ENCODE measurements at regions not wholly inside any gene's neighbourhood (a gene's known extent, or its start where the extent isn't known, plus 50 kb on each side); places are given as distances from the start of the nearest gene placed in this dataset.

DNA sequence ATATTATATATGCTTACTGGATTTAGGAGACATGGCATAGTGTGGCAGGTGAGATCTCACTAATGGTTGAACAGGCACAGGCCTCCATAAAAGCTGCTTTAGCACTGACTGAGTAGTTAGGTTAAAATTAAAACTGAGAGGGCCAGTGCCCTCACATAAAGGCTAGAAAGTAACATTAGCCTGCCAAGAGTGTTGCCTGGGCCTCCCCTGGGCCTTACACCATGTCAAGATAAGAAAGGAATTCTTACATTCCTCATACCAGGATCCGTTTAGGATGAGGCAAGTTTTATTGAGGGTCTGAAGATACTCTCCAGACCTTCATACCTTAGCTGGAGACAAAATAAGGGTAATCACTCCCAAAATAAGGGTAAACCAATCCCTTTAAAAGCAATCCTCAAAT lies 1011.8 kb downstream of the PLA2G4A start:
- TF ChIP-seq EP300 (conservative IDR thresholded peaks at IDR 0.05; ENCODE audit: poor library complexity, severe bottlenecking) (no peak), POLR2AphosphoS5 (IDR thresholded peaks at IDR 0.05) (no peak), EZH2 (IDR thresholded peaks at IDR 0.05; ENCODE audit: borderline replicate concordance, insufficient read depth, low read length, poor library complexity, severe bottlenecking) (no peak), TAF1 (IDR thresholded peaks at IDR 0.05; ENCODE audit: low read depth) (no peak), SMC3 (conservative IDR thresholded peaks at IDR 0.05; ENCODE audit: poor library complexity) (no peak), RAD21 (conservative IDR thresholded peaks at IDR 0.05) (no peak), MXI1 (conservative IDR thresholded peaks at IDR 0.05; ENCODE audit: poor library complexity, severe bottlenecking) (no peak)
- TF ChIP-seq, protein P1, sequence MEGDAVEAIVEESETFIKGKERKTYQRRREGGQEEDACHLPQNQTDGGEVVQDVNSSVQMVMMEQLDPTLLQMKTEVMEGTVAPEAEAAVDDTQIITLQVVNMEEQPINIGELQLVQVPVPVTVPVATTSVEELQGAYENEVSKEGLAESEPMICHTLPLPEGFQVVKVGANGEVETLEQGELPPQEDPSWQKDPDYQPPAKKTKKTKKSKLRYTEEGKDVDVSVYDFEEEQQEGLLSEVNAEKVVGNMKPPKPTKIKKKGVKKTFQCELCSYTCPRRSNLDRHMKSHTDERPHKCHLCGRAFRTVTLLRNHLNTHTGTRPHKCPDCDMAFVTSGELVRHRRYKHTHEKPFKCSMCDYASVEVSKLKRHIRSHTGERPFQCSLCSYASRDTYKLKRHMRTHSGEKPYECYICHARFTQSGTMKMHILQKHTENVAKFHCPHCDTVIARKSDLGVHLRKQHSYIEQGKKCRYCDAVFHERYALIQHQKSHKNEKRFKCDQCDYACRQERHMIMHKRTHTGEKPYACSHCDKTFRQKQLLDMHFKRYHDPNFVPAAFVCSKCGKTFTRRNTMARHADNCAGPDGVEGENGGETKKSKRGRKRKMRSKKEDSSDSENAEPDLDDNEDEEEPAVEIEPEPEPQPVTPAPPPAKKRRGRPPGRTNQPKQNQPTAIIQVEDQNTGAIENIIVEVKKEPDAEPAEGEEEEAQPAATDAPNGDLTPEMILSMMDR (IDR thresholded peaks at IDR 0.05; ENCODE audit: poor library complexity, severe bottlenecking) = no peak
- TF ChIP-seq, protein P2, sequence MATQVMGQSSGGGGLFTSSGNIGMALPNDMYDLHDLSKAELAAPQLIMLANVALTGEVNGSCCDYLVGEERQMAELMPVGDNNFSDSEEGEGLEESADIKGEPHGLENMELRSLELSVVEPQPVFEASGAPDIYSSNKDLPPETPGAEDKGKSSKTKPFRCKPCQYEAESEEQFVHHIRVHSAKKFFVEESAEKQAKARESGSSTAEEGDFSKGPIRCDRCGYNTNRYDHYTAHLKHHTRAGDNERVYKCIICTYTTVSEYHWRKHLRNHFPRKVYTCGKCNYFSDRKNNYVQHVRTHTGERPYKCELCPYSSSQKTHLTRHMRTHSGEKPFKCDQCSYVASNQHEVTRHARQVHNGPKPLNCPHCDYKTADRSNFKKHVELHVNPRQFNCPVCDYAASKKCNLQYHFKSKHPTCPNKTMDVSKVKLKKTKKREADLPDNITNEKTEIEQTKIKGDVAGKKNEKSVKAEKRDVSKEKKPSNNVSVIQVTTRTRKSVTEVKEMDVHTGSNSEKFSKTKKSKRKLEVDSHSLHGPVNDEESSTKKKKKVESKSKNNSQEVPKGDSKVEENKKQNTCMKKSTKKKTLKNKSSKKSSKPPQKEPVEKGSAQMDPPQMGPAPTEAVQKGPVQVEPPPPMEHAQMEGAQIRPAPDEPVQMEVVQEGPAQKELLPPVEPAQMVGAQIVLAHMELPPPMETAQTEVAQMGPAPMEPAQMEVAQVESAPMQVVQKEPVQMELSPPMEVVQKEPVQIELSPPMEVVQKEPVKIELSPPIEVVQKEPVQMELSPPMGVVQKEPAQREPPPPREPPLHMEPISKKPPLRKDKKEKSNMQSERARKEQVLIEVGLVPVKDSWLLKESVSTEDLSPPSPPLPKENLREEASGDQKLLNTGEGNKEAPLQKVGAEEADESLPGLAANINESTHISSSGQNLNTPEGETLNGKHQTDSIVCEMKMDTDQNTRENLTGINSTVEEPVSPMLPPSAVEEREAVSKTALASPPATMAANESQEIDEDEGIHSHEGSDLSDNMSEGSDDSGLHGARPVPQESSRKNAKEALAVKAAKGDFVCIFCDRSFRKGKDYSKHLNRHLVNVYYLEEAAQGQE (IDR thresholded peaks at IDR 0.05; ENCODE audit: borderline replicate concordance) = no peak
- Histone ChIP-seq H3K27me3 (ENCODE audit: insufficient read depth, low read depth, low read length) (no peaks in the 10 kb centered on the region), H3K9ac (ENCODE audit: low read length) (no peak overlapping the region), H3K36me3 (ENCODE audit: insufficient read depth, low read length) (no peaks in the 10 kb centered on the region), H3K9me2 (ENCODE audit: insufficient read depth, low read length) (no peaks in the 10 kb centered on the region), H3K9me3 (ENCODE audit: low read length) (peaks cover 3% of the 10 kb centered on the region), H2AFZ (ENCODE audit: low read depth, low read length) (no peak overlapping the region), H4K20me1 (ENCODE audit: insufficient read depth) (no peaks in the 10 kb centered on the region), H3K4me3 (ENCODE audit: low read length) (no peak overlapping the region), H3K27ac (ENCODE audit: low read length) (no peak overlapping the region), H3K4me2 (ENCODE audit: low read length) (no peak overlapping the region), H3F3A (ENCODE audit: insufficient read depth, low read length, poor library complexity, severe bottlenecking) (no peaks in the 10 kb centered on the region), H3K79me2 (replicated peaks; ENCODE audit: insufficient read depth, low read length) (no peaks in the 10 kb centered on the region)

DNA sequence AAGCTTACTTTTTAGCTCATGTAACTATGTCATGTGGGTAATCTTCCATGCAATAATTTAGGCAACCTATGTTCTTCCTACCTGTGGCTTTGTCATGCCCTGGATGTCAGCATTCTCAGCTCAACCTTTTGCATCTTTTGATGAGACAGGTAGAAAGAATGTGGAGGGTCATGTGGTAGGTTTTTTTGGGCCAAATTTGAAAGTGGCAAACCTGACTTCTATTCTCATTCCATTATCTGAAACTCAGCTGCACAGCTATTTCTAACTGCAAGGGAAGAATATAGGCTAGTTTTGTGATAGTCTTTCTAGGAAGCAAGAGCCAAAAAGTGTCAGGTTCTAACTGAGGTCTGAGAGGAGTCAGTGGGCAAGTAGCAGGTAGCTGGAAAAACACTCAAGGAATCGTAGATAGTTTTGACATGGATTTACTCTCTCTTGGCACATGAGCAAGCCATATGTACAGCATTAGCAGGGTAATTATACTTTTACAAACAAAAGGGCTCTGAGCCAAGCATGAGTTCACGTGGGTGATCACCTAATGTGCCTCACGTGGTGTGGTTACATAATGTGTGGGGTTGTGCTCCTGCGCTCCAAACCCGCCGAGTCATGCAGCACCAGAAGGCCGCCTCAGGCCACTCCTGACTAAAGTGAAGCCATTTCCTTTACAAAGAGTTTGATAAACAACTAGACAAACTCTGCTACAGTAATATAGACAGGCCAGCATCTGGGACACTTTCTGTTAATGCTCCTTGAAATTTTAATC lies 1013.8 kb downstream of the PLA2G4A start:
- Histone ChIP-seq H3K36me3 (ENCODE audit: insufficient read depth, low read length) (no peaks in the 10 kb centered on the region), H3K79me2 (replicated peaks; ENCODE audit: insufficient read depth, low read length) (no peaks in the 10 kb centered on the region), H3K27me3 (ENCODE audit: insufficient read depth, low read depth, low read length) (no peaks in the 10 kb centered on the region), H3K4me2 (ENCODE audit: low read length) (no peak overlapping the region), H3F3A (ENCODE audit: insufficient read depth, low read length, poor library complexity, severe bottlenecking) (no peaks in the 10 kb centered on the region), H3K9me3 (ENCODE audit: low read length) (peaks cover 3% of the 10 kb centered on the region), H4K20me1 (ENCODE audit: insufficient read depth) (no peaks in the 10 kb centered on the region), H3K9me2 (ENCODE audit: insufficient read depth, low read length) (no peaks in the 10 kb centered on the region), H3K27ac (ENCODE audit: low read length) (no peak overlapping the region), H3K4me3 (ENCODE audit: low read length) (no peak overlapping the region), H2AFZ (ENCODE audit: low read depth, low read length) (no peak overlapping the region), H3K9ac (ENCODE audit: low read length) (no peak overlapping the region)
- TF ChIP-seq, protein P2 (IDR thresholded peaks at IDR 0.05; ENCODE audit: borderline replicate concordance) = no peak
- TF ChIP-seq, protein P1 (IDR thresholded peaks at IDR 0.05; ENCODE audit: poor library complexity, severe bottlenecking) = no peak
- TF ChIP-seq EP300 (conservative IDR thresholded peaks at IDR 0.05; ENCODE audit: poor library complexity, severe bottlenecking) (no peak), MXI1 (conservative IDR thresholded peaks at IDR 0.05; ENCODE audit: poor library complexity, severe bottlenecking) (no peak), EZH2 (IDR thresholded peaks at IDR 0.05; ENCODE audit: borderline replicate concordance, insufficient read depth, low read length, poor library complexity, severe bottlenecking) (no peak), POLR2AphosphoS5 (IDR thresholded peaks at IDR 0.05) (no peak), RAD21 (conservative IDR thresholded peaks at IDR 0.05) (no peak), SMC3 (conservative IDR thresholded peaks at IDR 0.05; ENCODE audit: poor library complexity) (no peak), TAF1 (IDR thresholded peaks at IDR 0.05; ENCODE audit: low read depth) (no peak)
